ENCODE measurements at regions not wholly inside any gene's neighbourhood (a gene's known extent, or its start where the extent isn't known, plus 50 kb on each side); places are given as distances from the start of the nearest gene placed in this dataset.
A peak's percentile ranks its signal among the peaks of the same experiment; 100 is the strongest.

DNA sequence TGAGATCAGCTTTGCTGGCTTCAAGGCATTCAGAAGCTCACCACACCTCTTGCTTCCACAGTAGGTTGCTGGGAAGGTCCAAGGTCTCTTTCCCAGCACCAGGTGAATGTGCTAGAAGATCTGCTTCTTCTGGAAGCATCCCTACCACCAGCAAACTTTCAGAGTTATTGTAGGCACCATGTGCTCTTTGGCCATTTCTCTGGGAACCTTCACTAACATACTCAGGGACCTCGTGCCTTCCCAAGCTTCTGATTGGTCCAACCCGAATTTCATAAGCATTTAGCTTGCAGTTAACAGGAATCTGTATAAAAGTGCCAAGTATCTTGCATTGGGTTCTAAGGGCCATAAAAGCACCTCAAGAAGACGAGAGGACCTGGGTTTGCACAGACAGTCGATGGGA lies 86.5 kb upstream of the ARL4C start:
- DNase-seq, result no peak
- H2AFZ ChIP-seq (ENCODE audit: low read depth, low read length), result no peak overlapping the region
- H2BK12ac ChIP-seq (ENCODE audit: low read length in 2 of 2), result no peak overlapping the region
- H2BK15ac ChIP-seq (ENCODE audit: low read depth, poor library complexity, severe bottlenecking), result no peak overlapping the region
- no peak overlapping the region for H3K4me3 ChIP-seq (ENCODE audit: insufficient read depth in 1 of 2, low read depth in 1 of 2, low read length in 2 of 2)
- no peak overlapping the region for H3K18ac ChIP-seq (ENCODE audit: low read depth in 1 of 2, low read length in 2 of 2)
- H3K27ac ChIP-seq (ENCODE audit: low read length, poor library complexity, severe bottlenecking), result no peak overlapping the region
- H3K14ac ChIP-seq (ENCODE audit: low read length in 2 of 2), result no peak overlapping the region
- H3K9ac ChIP-seq (ENCODE audit: low read length), result no peak overlapping the region
- H2AK5ac ChIP-seq (ENCODE audit: low read length, severe bottlenecking), result no peak overlapping the region
- no peak overlapping the region for H3K23ac ChIP-seq (ENCODE audit: low read length in 2 of 2)
- H3K4me2 ChIP-seq (ENCODE audit: low read length, poor library complexity, severe bottlenecking), result no peak overlapping the region
- no peaks in the 10 kb centered on the region for H3K79me1 ChIP-seq (replicated peaks; ENCODE audit: low read length, poor library complexity, severe bottlenecking)
- H2BK120ac ChIP-seq (ENCODE audit: low read depth, low read length), result no peak overlapping the region
- WGBS, result 98% methylated on average over 4 of the region's 4 CpGs
- no peak overlapping the region for H4K8ac ChIP-seq (ENCODE audit: low read length)
- no peak overlapping the region for H2BK5ac ChIP-seq (ENCODE audit: low read depth, low read length, poor library complexity, severe bottlenecking)
- peaks cover 0 to 10% of the 10 kb centered on the region in 2 experiments for H3K27me3 ChIP-seq (ENCODE audit: control insufficient read depth in 1 of 2, insufficient read depth in 1 of 2, low read length in 2 of 2)
- no peaks in the 10 kb centered on the region for H3K36me3 ChIP-seq (ENCODE audit: control insufficient read depth in 1 of 2, insufficient read depth in 2 of 2, low read depth in 1 of 2, low read length in 2 of 2)
- H3K4me1 ChIP-seq (ENCODE audit: control insufficient read depth, insufficient read depth, low read depth, low read length), result peaks cover 6% of the 10 kb centered on the region
- H3K4ac ChIP-seq (ENCODE audit: low read depth in 1 of 2, low read length in 2 of 2), result peak overlapping the region in 1 of 2 experiments; percentile 24
- no peak overlapping the region for H4K91ac ChIP-seq (ENCODE audit: low read length)
- H3K9me3 ChIP-seq (ENCODE audit: control insufficient read depth, low read length), result no peaks in the 10 kb centered on the region

DNA sequence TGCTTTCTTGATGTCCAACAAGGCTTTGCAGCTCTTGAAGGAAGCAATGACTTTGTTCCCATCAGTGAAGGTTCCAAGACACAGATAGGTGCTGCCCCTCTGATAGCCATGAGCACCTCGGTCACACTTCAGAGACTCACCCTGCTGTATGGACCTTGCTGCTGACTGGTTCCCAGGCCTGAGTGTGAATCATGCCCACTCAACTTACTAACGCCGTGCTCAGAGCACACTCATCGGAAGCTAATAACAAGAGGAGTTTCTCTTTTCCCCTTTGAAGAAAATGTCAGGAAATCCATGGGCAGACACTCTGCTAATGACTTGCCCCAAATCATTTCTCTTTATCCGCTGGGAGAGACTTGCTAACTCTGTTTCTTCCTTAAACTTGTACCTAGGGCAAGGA lies 83.8 kb upstream of the ARL4C start:
- Histone ChIP-seq H2AK5ac (ENCODE audit: low read length, severe bottlenecking) (no peak overlapping the region), H3K36me3 (ENCODE audit: control insufficient read depth in 1 of 2, insufficient read depth in 2 of 2, low read depth in 1 of 2, low read length in 2 of 2) (no peaks in the 10 kb centered on the region), H3K79me1 (replicated peaks; ENCODE audit: low read length, poor library complexity, severe bottlenecking) (no peaks in the 10 kb centered on the region), H2BK12ac (ENCODE audit: low read length in 2 of 2) (peak overlapping the region in 1 of 2 experiments; percentile 3), H2BK5ac (ENCODE audit: low read depth, low read length, poor library complexity, severe bottlenecking) (no peak overlapping the region), H3K4ac (ENCODE audit: low read depth in 1 of 2, low read length in 2 of 2) (no peak overlapping the region), H3K14ac (ENCODE audit: low read length in 2 of 2) (no peak overlapping the region), H3K23ac (ENCODE audit: low read length in 2 of 2) (no peak overlapping the region), H3K27me3 (ENCODE audit: control insufficient read depth in 1 of 2, insufficient read depth in 1 of 2, low read length in 2 of 2) (peaks cover 0 to 10% of the 10 kb centered on the region in 2 experiments), H3K18ac (ENCODE audit: low read depth in 1 of 2, low read length in 2 of 2) (no peak overlapping the region), H2AFZ (ENCODE audit: low read depth, low read length) (no peak overlapping the region), H3K4me2 (ENCODE audit: low read length, poor library complexity, severe bottlenecking) (no peak overlapping the region), H4K91ac (ENCODE audit: low read length) (no peak overlapping the region), H3K27ac (ENCODE audit: low read length, poor library complexity, severe bottlenecking) (no peak overlapping the region), H2BK120ac (ENCODE audit: low read depth, low read length) (no peak overlapping the region), H3K9me3 (ENCODE audit: control insufficient read depth, low read length) (no peaks in the 10 kb centered on the region), H3K9ac (ENCODE audit: low read length) (no peak overlapping the region), H4K8ac (ENCODE audit: low read length) (no peak overlapping the region), H2BK15ac (ENCODE audit: low read depth, poor library complexity, severe bottlenecking) (no peak overlapping the region), H3K4me3 (ENCODE audit: insufficient read depth in 1 of 2, low read depth in 1 of 2, low read length in 2 of 2) (no peak overlapping the region), H3K4me1 (ENCODE audit: control insufficient read depth, insufficient read depth, low read depth, low read length) (peaks cover 4% of the 10 kb centered on the region)
- DNase-seq, result no peak
- WGBS, result 89% methylated on average over 5 of the region's 5 CpGs

DNA sequence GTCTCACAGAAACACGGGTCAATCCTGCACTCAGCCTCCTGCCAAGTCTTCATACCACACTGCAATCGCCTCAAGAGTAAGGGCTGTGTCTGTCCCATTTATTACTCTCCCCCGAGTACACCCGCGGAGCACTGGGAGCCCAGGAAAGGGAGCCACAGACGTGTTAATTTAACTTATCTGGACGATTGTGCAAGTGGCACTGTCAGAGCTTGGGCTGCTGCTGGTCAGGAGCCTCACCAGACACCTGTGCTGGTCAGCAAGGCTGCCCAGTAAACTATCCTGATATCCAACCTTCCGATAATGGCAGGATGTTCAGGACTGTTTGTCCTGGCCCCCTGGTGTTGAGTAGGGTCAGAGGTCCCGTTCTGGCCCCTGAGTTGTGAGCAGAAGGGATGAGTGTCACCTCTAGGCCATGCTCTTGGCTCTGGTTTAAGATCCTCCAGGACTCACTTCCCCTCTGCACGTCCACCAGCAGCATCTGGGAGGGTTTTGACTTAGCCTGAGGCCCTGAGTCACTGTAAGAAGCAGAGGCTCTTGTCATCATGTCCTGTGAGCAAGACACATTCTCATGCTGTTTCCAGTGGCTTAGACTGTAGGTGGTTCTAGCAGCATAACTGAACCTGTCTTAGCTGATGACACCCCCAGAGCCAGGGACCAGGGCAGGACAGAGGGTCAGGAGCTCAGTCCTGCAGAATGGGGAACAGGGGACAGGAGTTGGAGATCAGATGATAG lies 82.5 kb upstream of the ARL4C start:
- WGBS, result 75% methylated on average over 10 of the region's 10 CpGs
- Histone ChIP-seq H3K4me2 (ENCODE audit: low read length, poor library complexity, severe bottlenecking) (no peak overlapping the region), H3K18ac (ENCODE audit: low read depth in 1 of 2, low read length in 2 of 2) (peak overlapping the region in 1 of 2 experiments; percentile 0)

DNA sequence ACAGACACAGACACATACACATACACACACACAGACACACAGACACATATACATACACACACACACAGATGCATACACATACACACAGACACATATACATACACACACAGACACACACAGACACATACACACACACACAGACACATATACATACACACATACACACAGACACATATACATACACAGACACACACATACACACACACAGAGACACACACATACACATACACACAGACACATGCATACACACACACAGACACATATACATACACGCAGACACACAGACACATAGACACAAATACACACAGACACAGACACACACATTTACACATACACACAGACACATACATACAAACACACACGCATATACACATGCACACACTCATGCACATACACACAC lies 81.5 kb upstream of the ARL4C start:
- Histone ChIP-seq H3K18ac (ENCODE audit: low read depth in 1 of 2, low read length in 2 of 2) (peak overlapping the region in 1 of 2 experiments; percentile 84), H3K4me1 (ENCODE audit: control insufficient read depth, insufficient read depth, low read depth, low read length) (peaks cover 4% of the 10 kb centered on the region), H2BK15ac (ENCODE audit: low read depth, poor library complexity, severe bottlenecking) (no peak overlapping the region), H3K27me3 (ENCODE audit: control insufficient read depth in 1 of 2, insufficient read depth in 1 of 2, low read length in 2 of 2) (peaks cover 0 to 10% of the 10 kb centered on the region in 2 experiments), H3K36me3 (ENCODE audit: control insufficient read depth in 1 of 2, insufficient read depth in 2 of 2, low read depth in 1 of 2, low read length in 2 of 2) (no peaks in the 10 kb centered on the region), H2AFZ (ENCODE audit: low read depth, low read length) (no peak overlapping the region), H3K4me3 (ENCODE audit: insufficient read depth in 1 of 2, low read depth in 1 of 2, low read length in 2 of 2) (no peak overlapping the region), H3K23ac (ENCODE audit: low read length in 2 of 2) (no peak overlapping the region), H4K91ac (ENCODE audit: low read length) (peak overlapping the region; percentile 14), H3K9me3 (ENCODE audit: control insufficient read depth, low read length) (no peaks in the 10 kb centered on the region), H2BK120ac (ENCODE audit: low read depth, low read length) (no peak overlapping the region), H3K9ac (ENCODE audit: low read length) (no peak overlapping the region), H4K8ac (ENCODE audit: low read length) (no peak overlapping the region), H3K79me1 (replicated peaks; ENCODE audit: low read length, poor library complexity, severe bottlenecking) (no peaks in the 10 kb centered on the region), H3K4me2 (ENCODE audit: low read length, poor library complexity, severe bottlenecking) (no peak overlapping the region), H2AK5ac (ENCODE audit: low read length, severe bottlenecking) (no peak overlapping the region), H3K4ac (ENCODE audit: low read depth in 1 of 2, low read length in 2 of 2) (no peak overlapping the region), H3K27ac (ENCODE audit: low read length, poor library complexity, severe bottlenecking) (no peak overlapping the region), H2BK12ac (ENCODE audit: low read length in 2 of 2) (peak overlapping the region in 1 of 2 experiments; percentile 47), H3K14ac (ENCODE audit: low read length in 2 of 2) (peak overlapping the region in 1 of 2 experiments; percentile 61), H2BK5ac (ENCODE audit: low read depth, low read length, poor library complexity, severe bottlenecking) (no peak overlapping the region)
- no peak for DNase-seq
- 98% methylated on average over 2 of the region's 2 CpGs for WGBS

More for the DNA sequence above, 82.5 kb upstream of the ARL4C start:
- Histone ChIP-seq H3K9ac (ENCODE audit: low read length) (no peak overlapping the region), H3K79me1 (replicated peaks; ENCODE audit: low read length, poor library complexity, severe bottlenecking) (no peaks in the 10 kb centered on the region), H2AK5ac (ENCODE audit: low read length, severe bottlenecking) (no peak overlapping the region), H2AFZ (ENCODE audit: low read depth, low read length) (no peak overlapping the region), H4K8ac (ENCODE audit: low read length) (peak overlapping the region; percentile 19), H3K27ac (ENCODE audit: low read length, poor library complexity, severe bottlenecking) (no peak overlapping the region), H3K23ac (ENCODE audit: low read length in 2 of 2) (no peak overlapping the region), H3K4ac (ENCODE audit: low read depth in 1 of 2, low read length in 2 of 2) (no peak overlapping the region), H2BK12ac (ENCODE audit: low read length in 2 of 2) (no peak overlapping the region), H2BK5ac (ENCODE audit: low read depth, low read length, poor library complexity, severe bottlenecking) (no peak overlapping the region), H2BK120ac (ENCODE audit: low read depth, low read length) (no peak overlapping the region), H3K4me3 (ENCODE audit: insufficient read depth in 1 of 2, low read depth in 1 of 2, low read length in 2 of 2) (no peak overlapping the region), H2BK15ac (ENCODE audit: low read depth, poor library complexity, severe bottlenecking) (no peak overlapping the region), H3K36me3 (ENCODE audit: control insufficient read depth in 1 of 2, insufficient read depth in 2 of 2, low read depth in 1 of 2, low read length in 2 of 2) (no peaks in the 10 kb centered on the region), H3K14ac (ENCODE audit: low read length in 2 of 2) (peak overlapping the region in 1 of 2 experiments; percentile 10), H4K91ac (ENCODE audit: low read length) (no peak overlapping the region), H3K4me1 (ENCODE audit: control insufficient read depth, insufficient read depth, low read depth, low read length) (peaks cover 4% of the 10 kb centered on the region), H3K27me3 (ENCODE audit: control insufficient read depth in 1 of 2, insufficient read depth in 1 of 2, low read length in 2 of 2) (peaks cover 0 to 10% of the 10 kb centered on the region in 2 experiments), H3K9me3 (ENCODE audit: control insufficient read depth, low read length) (no peaks in the 10 kb centered on the region)
- no peak for DNase-seq

All from mesenchymal stem cell (in vitro differentiated cells and primary cell).